Endothelial cell of umbilical vein (primary cell): ENCODE measurements at regions not wholly inside any gene's neighbourhood (a gene's known extent, or its start where the extent isn't known, plus 50 kb on each side); places are given as distances from the start of the nearest gene placed in this dataset.

Source experiments
- BruUV-seq: library from RNA; stranded (reverse); fragments of 400-500 nt; replicated peaks from 2 replicates; lab custom pipeline; 2021; lab: Mats Ljungman, UMichigan
- CTCF ChIA-PET: fragments of 300-600, 350-600 bp; sonication (Branson Sonifier 250); formaldehyde crosslinking; loops from one replicate; lab custom pipeline; 2021; ENCODE audit warnings: antibody characterized with exemption, inconsistent platforms; lab: Charles Lee
- POLR2A ChIA-PET: fragments of 300-600, 350-600 bp; sonication (Branson Sonifier 250); formaldehyde crosslinking; loops from one replicate; lab custom pipeline; 2021; ENCODE audit warnings: antibody characterized with exemption, inconsistent platforms; lab: Charles Lee
- DNase-seq: peaks from one replicate; pipeline ENCODE4 v3.0.0-alpha.2; 2011; ENCODE audit warnings: low read depth, low spot score
- FAIRE-seq: peaks from 2 replicates; lab custom pipeline; 2011; peaks lifted over from hg19 to GRCh38; lab: Jason Lieb, UNC
- H2AFZ ChIP-seq: 2 replicates; pipeline ENCODE4 v1.6.0; 2012; ENCODE audit warnings: low read depth, low read length, control low read depth, inconsistent platforms
- H3K27ac ChIP-seq: 2 replicates; pipeline ENCODE4 v1.5.1; 2011; ENCODE audit warnings: low read depth, mild to moderate bottlenecking, control low read depth, low read length, moderate library complexity; ENCODE audit not compliant: insufficient read depth
- H3K27me3 ChIP-seq, 2 experiments: 2 replicates each; pipeline versions ENCODE4 v1.6.0 to v1.6.1; 2011; ENCODE audit warnings: low read length in 2 of 2, mixed read lengths in 1 of 2; ENCODE audit not compliant: control insufficient read depth in 2 of 2, insufficient read depth in 2 of 2
- H3K36me3 ChIP-seq, 2 experiments: 2 replicates in 1 of 2; 3 replicates in 1 of 2; pipeline ENCODE4 v1.5.1; 2011; ENCODE audit warnings: low read length in 2 of 2, mild to moderate bottlenecking in 1 of 2, moderate library complexity in 1 of 2; ENCODE audit not compliant: control insufficient read depth in 2 of 2, insufficient read depth in 2 of 2; ENCODE audit errors: extremely low read depth in 1 of 2
- H3K4me1 ChIP-seq: 3 replicates; pipeline ENCODE4 v1.5.1; 2011; ENCODE audit warnings: mild to moderate bottlenecking, low read length; ENCODE audit not compliant: control insufficient read depth, insufficient read depth; ENCODE audit errors: extremely low read depth
- H3K4me2 ChIP-seq: 2 replicates; pipeline ENCODE4 v1.6.1; 2011; ENCODE audit warnings: low read length, control low read depth, mixed read lengths; ENCODE audit not compliant: insufficient read depth
- H3K4me3 ChIP-seq, 3 experiments: fragments of 200-600 bp in 1 of 3; sonication (generic), shearing (Covaris generic) in 1 of 3; replicated peaks in 1 of 3; 2 replicates each; pipeline ENCODE4 v1.5.1; 2011 to 2016; ENCODE audit warnings: control low read depth in 3 of 3, low read length in 3 of 3, mild to moderate bottlenecking in 2 of 3, inconsistent platforms in 1 of 3, low read depth in 1 of 3, moderate library complexity in 1 of 3; ENCODE audit not compliant: insufficient read depth in 1 of 3
- H3K79me2 ChIP-seq: 2 replicates; pipeline ENCODE4 v1.6.0; 2012; ENCODE audit warnings: low read length, inconsistent platforms; ENCODE audit not compliant: control insufficient read depth, insufficient read depth
- H3K9ac ChIP-seq: replicated peaks from 2 replicates; pipeline ENCODE3; 2011; ENCODE audit warnings: low read length, control low read depth; ENCODE audit not compliant: insufficient read depth; ENCODE audit errors: extremely low read depth
- H3K9me1 ChIP-seq: replicated peaks from 3 replicates; pipeline ENCODE4 v1.6.0; 2011; ENCODE audit warnings: mild to moderate bottlenecking, low read length; ENCODE audit not compliant: control insufficient read depth, insufficient read depth; ENCODE audit errors: extremely low read depth
- H3K9me3 ChIP-seq: replicated peaks from 2 replicates; pipeline ENCODE4 v1.5.1; 2012; ENCODE audit warnings: low read length, inconsistent platforms; ENCODE audit not compliant: control insufficient read depth, insufficient read depth
- H4K20me1 ChIP-seq: replicated peaks from 2 replicates; pipeline ENCODE3; 2011; ENCODE audit warnings: mild to moderate bottlenecking, low read length; ENCODE audit not compliant: control insufficient read depth, insufficient read depth; ENCODE audit errors: extremely low read depth
- CTCF ChIP-seq, 2 donors: IDR thresholded peaks; 1 replicate in 1 of 2; 2 replicates in 1 of 2; pipeline ENCODE4 v1.5.1; 2011; ENCODE audit warnings: low read length in 2 of 2, mild to moderate bottlenecking in 2 of 2, moderate library complexity in 2 of 2, control low read depth in 1 of 2, inconsistent platforms in 1 of 2, low read depth in 1 of 2; ENCODE audit not compliant: insufficient read depth in 1 of 2; ENCODE audit errors: extremely low read depth in 1 of 2
- EZH2 ChIP-seq: IDR thresholded peaks from 2 replicates; pipeline ENCODE4 v1.6.1; 2012; ENCODE audit warnings: borderline replicate concordance, low read depth, mild to moderate bottlenecking, moderate library complexity, low read length, inconsistent platforms; ENCODE audit not compliant: severe bottlenecking
- FOS ChIP-seq: IDR thresholded peaks from 2 replicates; pipeline ENCODE4 v1.6.1; 2011; ENCODE audit warnings: mild to moderate bottlenecking, low read length, moderate library complexity, borderline replicate concordance; ENCODE audit not compliant: insufficient read depth
- GATA2 ChIP-seq: IDR thresholded peaks from 2 replicates; pipeline ENCODE4 v1.7.0; 2011; ENCODE audit warnings: low read depth, mild to moderate bottlenecking, moderate library complexity, mixed read lengths, low read length; ENCODE audit not compliant: insufficient read length, insufficient read depth
- JUN ChIP-seq: IDR thresholded peaks from 2 replicates; pipeline ENCODE4 v1.6.1; 2011; ENCODE audit warnings: borderline replicate concordance, low read depth; ENCODE audit not compliant: insufficient read length, insufficient read depth
- MYC ChIP-seq: IDR thresholded peaks from one replicate; pipeline ENCODE4 v1.6.1; 2011; ENCODE audit warnings: mild to moderate bottlenecking, low read depth, low read length
- POLR2A ChIP-seq: IDR thresholded peaks from 2 replicates; pipeline ENCODE4 v1.6.1; 2012; ENCODE audit warnings: low read depth, mild to moderate bottlenecking, control low read depth, low read length
- POLR2AphosphoS5 ChIP-seq: IDR thresholded peaks from 2 replicates; pipeline ENCODE4 v1.6.1; 2012; ENCODE audit warnings: low read depth, mild to moderate bottlenecking, control low read depth, low read length, moderate library complexity; ENCODE audit not compliant: insufficient read depth
- dilution Hi-C: fragments of 300-500 bp; cut with MboI; formaldehyde crosslinking; loops from one replicate; pipeline ENCODE4 v1.15.0; 2019; ENCODE audit warnings: low sequenced_read_pairs; ENCODE audit not compliant: extremely low pct_ligation_motif_present
- intact Hi-C: fragments of 100-400 bp; cut with micrococcal nuclease; formaldehyde crosslinking; loops from one replicate; pipeline ENCODE4 v1.10.0; 2022
- TF ChIP-seq, protein P1 (sequence below): IDR thresholded peaks from 2 replicates; pipeline ENCODE4 v1.6.1; 2011; ENCODE audit not compliant: insufficient read depth, insufficient read length

GRCh38 chr15:25959100-25959499 is 96.0 kb upstream of the ATP10A start:
- TF ChIP-seq EZH2 (no peak), GATA2 (no peak), MYC (no peak), FOS (no peak), POLR2A (no peak), JUN (no peak), CTCF (IDR thresholded peaks at IDR 0.05; ENCODE audit: extremely low read depth in 1 of 2, insufficient read depth in 1 of 2, low read depth in 1 of 2, low read length in 2 of 2) (no peak), POLR2AphosphoS5 (no peak)
- TF ChIP-seq, protein P1, sequence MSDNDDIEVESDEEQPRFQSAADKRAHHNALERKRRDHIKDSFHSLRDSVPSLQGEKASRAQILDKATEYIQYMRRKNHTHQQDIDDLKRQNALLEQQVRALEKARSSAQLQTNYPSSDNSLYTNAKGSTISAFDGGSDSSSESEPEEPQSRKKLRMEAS, result no peak
- H3K36me3 ChIP-seq, result no peaks in the 10 kb centered on the region
- no peaks in the 10 kb centered on the region for H3K9me1 ChIP-seq
- H3K27me3 ChIP-seq, result no peaks in the 10 kb centered on the region
- no peak overlapping the region for H3K27ac ChIP-seq
- no peak overlapping the region for H2AFZ ChIP-seq
- no peaks in the 10 kb centered on the region for H4K20me1 ChIP-seq
- no TSS peak for BruUV-seq
- H3K9ac ChIP-seq, result no peak overlapping the region
- H3K4me3 ChIP-seq, result no peak overlapping the region
- FAIRE-seq (no peak), DNase-seq (no peak)
- dilution Hi-C loops, result no loop called here
- H3K4me2 ChIP-seq, result no peak overlapping the region
- no peaks in the 10 kb centered on the region for H3K79me2 ChIP-seq
- CTCF ChIA-PET, result no interaction called here
- POLR2A ChIA-PET, result no interaction called here
- no peaks in the 10 kb centered on the region for H3K4me1 ChIP-seq
- H3K9me3 ChIP-seq, result peaks cover 12% of the 10 kb centered on the region
- intact Hi-C loops, result no loop called here
